ENCODE measurements at regions not wholly inside any gene's neighbourhood (a gene's known extent, or its start where the extent isn't known, plus 50 kb on each side); places are given as distances from the start of the nearest gene placed in this dataset.

- Histone ChIP-seq H3K4me3 (ENCODE audit: low read depth in 1 of 2, low read length in 2 of 2) (no peak overlapping the region), H3K9me3 (ENCODE audit: control insufficient read depth in 2 of 2, insufficient read depth in 1 of 2, low read depth in 1 of 2, low read length in 1 of 2) (no peaks in the 10 kb centered on the region), H3K36me3 (ENCODE audit: control insufficient read depth in 2 of 2, insufficient read depth in 2 of 2, low read length in 1 of 2) (no peaks in the 10 kb centered on the region), H3K4me1 (ENCODE audit: control insufficient read depth in 2 of 2, insufficient read depth in 2 of 2, low read length in 1 of 2) (no peaks in the 10 kb centered on the region), H3K27ac (ENCODE audit: low read depth in 2 of 2, low read length in 1 of 2) (no peak overlapping the region), H3K27me3 (ENCODE audit: control insufficient read depth in 1 of 2, insufficient read depth in 2 of 2, low read length in 2 of 2) (no peaks in the 10 kb centered on the region)
- 80 to 82% methylated on average over 4 of the region's 4 CpGs for WGBS, 2 donors
These were observed 420.4 kb upstream of the ZMIZ1 start for GRCh38 chr10:78648256-78648860.

- H3K9me3 ChIP-seq (ENCODE audit: control insufficient read depth in 2 of 2, insufficient read depth in 1 of 2, low read depth in 1 of 2, low read length in 1 of 2) = no peaks in the 10 kb centered on the region
These were observed 419.3 kb upstream of the ZMIZ1 start for GRCh38 chr10:78649429-78649828.

GRCh38 chr10:78650122-78650521 is 418.6 kb upstream of the ZMIZ1 start:
- Histone ChIP-seq H3K36me3 (ENCODE audit: control insufficient read depth in 2 of 2, insufficient read depth in 2 of 2, low read length in 1 of 2) (no peaks in the 10 kb centered on the region), H3K4me3 (ENCODE audit: low read depth in 1 of 2, low read length in 2 of 2) (no peak overlapping the region), H3K9me3 (ENCODE audit: control insufficient read depth in 2 of 2, insufficient read depth in 1 of 2, low read depth in 1 of 2, low read length in 1 of 2) (no peaks in the 10 kb centered on the region), H3K27ac (ENCODE audit: low read depth in 2 of 2, low read length in 1 of 2) (no peak overlapping the region), H3K27me3 (ENCODE audit: control insufficient read depth in 1 of 2, insufficient read depth in 2 of 2, low read length in 2 of 2) (no peaks in the 10 kb centered on the region), H3K4me1 (ENCODE audit: control insufficient read depth in 2 of 2, insufficient read depth in 2 of 2, low read length in 1 of 2) (no peaks in the 10 kb centered on the region)

More at GRCh38 chr10:78649429-78649828, 419.3 kb upstream of the ZMIZ1 start:
- WGBS, 2 donors = 76 to 77% methylated on average over 2 of the region's 2 CpGs
- Histone ChIP-seq H3K27me3 (ENCODE audit: control insufficient read depth in 1 of 2, insufficient read depth in 2 of 2, low read length in 2 of 2) (no peaks in the 10 kb centered on the region), H3K27ac (ENCODE audit: low read depth in 2 of 2, low read length in 1 of 2) (no peak overlapping the region), H3K4me3 (ENCODE audit: low read depth in 1 of 2, low read length in 2 of 2) (no peak overlapping the region), H3K36me3 (ENCODE audit: control insufficient read depth in 2 of 2, insufficient read depth in 2 of 2, low read length in 1 of 2) (no peaks in the 10 kb centered on the region), H3K4me1 (ENCODE audit: control insufficient read depth in 2 of 2, insufficient read depth in 2 of 2, low read length in 1 of 2) (no peaks in the 10 kb centered on the region)

- no peaks in the 10 kb centered on the region for H3K9me3 ChIP-seq (ENCODE audit: control insufficient read depth in 2 of 2, insufficient read depth in 1 of 2, low read depth in 1 of 2, low read length in 1 of 2)
- 68 to 76% methylated on average over 4 of the region's 4 CpGs for WGBS, 2 donors
These were observed 417.5 kb upstream of the ZMIZ1 start for GRCh38 chr10:78651287-78651686.

GRCh38 chr10:78653555-78653954 is 415.2 kb upstream of the ZMIZ1 start:
- H3K4me3 ChIP-seq (ENCODE audit: low read depth in 1 of 2, low read length in 2 of 2) = no peak overlapping the region
- no peaks in the 10 kb centered on the region for H3K4me1 ChIP-seq (ENCODE audit: control insufficient read depth in 2 of 2, insufficient read depth in 2 of 2, low read length in 1 of 2)
- no peaks in the 10 kb centered on the region for H3K9me3 ChIP-seq (ENCODE audit: control insufficient read depth in 2 of 2, insufficient read depth in 1 of 2, low read depth in 1 of 2, low read length in 1 of 2)
- no peaks in the 10 kb centered on the region for H3K36me3 ChIP-seq (ENCODE audit: control insufficient read depth in 2 of 2, insufficient read depth in 2 of 2, low read length in 1 of 2)
- no peaks in the 10 kb centered on the region for H3K27me3 ChIP-seq (ENCODE audit: control insufficient read depth in 1 of 2, insufficient read depth in 2 of 2, low read length in 2 of 2)
- 88 to 91% methylated on average over 2 of the region's 2 CpGs for WGBS, 2 donors
- H3K27ac ChIP-seq (ENCODE audit: low read depth in 2 of 2, low read length in 1 of 2) = no peak overlapping the region

More at GRCh38 chr10:78651287-78651686, 417.5 kb upstream of the ZMIZ1 start:
- Histone ChIP-seq H3K27me3 (ENCODE audit: control insufficient read depth in 1 of 2, insufficient read depth in 2 of 2, low read length in 2 of 2) (no peaks in the 10 kb centered on the region), H3K36me3 (ENCODE audit: control insufficient read depth in 2 of 2, insufficient read depth in 2 of 2, low read length in 1 of 2) (no peaks in the 10 kb centered on the region), H3K4me3 (ENCODE audit: low read depth in 1 of 2, low read length in 2 of 2) (no peak overlapping the region), H3K4me1 (ENCODE audit: control insufficient read depth in 2 of 2, insufficient read depth in 2 of 2, low read length in 1 of 2) (no peaks in the 10 kb centered on the region), H3K27ac (ENCODE audit: low read depth in 2 of 2, low read length in 1 of 2) (no peak overlapping the region)

GRCh38 chr10:78654047-78654590 is 414.6 kb upstream of the ZMIZ1 start:
- Histone ChIP-seq H3K27ac (ENCODE audit: low read depth in 2 of 2, low read length in 1 of 2) (no peak overlapping the region), H3K4me3 (ENCODE audit: low read depth in 1 of 2, low read length in 2 of 2) (no peak overlapping the region), H3K9me3 (ENCODE audit: control insufficient read depth in 2 of 2, insufficient read depth in 1 of 2, low read depth in 1 of 2, low read length in 1 of 2) (no peaks in the 10 kb centered on the region), H3K4me1 (ENCODE audit: control insufficient read depth in 2 of 2, insufficient read depth in 2 of 2, low read length in 1 of 2) (no peaks in the 10 kb centered on the region), H3K36me3 (ENCODE audit: control insufficient read depth in 2 of 2, insufficient read depth in 2 of 2, low read length in 1 of 2) (no peaks in the 10 kb centered on the region), H3K27me3 (ENCODE audit: control insufficient read depth in 1 of 2, insufficient read depth in 2 of 2, low read length in 2 of 2) (no peaks in the 10 kb centered on the region)
- 61 to 78% methylated on average over 3 of the region's 3 CpGs for WGBS, 2 donors

- H3K9me3 ChIP-seq (ENCODE audit: control insufficient read depth in 2 of 2, insufficient read depth in 1 of 2, low read depth in 1 of 2, low read length in 1 of 2) = no peaks in the 10 kb centered on the region
- 82 to 88% methylated on average over 5 of the region's 5 CpGs for WGBS, 2 donors
- H3K4me3 ChIP-seq (ENCODE audit: low read depth in 1 of 2, low read length in 2 of 2) = no peak overlapping the region
- no peak overlapping the region for H3K27ac ChIP-seq (ENCODE audit: low read depth in 2 of 2, low read length in 1 of 2)
- H3K4me1 ChIP-seq (ENCODE audit: control insufficient read depth in 2 of 2, insufficient read depth in 2 of 2, low read length in 1 of 2) = no peaks in the 10 kb centered on the region
- H3K36me3 ChIP-seq (ENCODE audit: control insufficient read depth in 2 of 2, insufficient read depth in 2 of 2, low read length in 1 of 2) = no peaks in the 10 kb centered on the region
- H3K27me3 ChIP-seq (ENCODE audit: control insufficient read depth in 1 of 2, insufficient read depth in 2 of 2, low read length in 2 of 2) = no peaks in the 10 kb centered on the region
These were observed 412.8 kb upstream of the ZMIZ1 start for GRCh38 chr10:78655979-78656378.

- H3K27ac ChIP-seq (ENCODE audit: low read depth in 2 of 2, low read length in 1 of 2) = no peak overlapping the region
- H3K27me3 ChIP-seq (ENCODE audit: control insufficient read depth in 1 of 2, insufficient read depth in 2 of 2, low read length in 2 of 2) = no peaks in the 10 kb centered on the region
- H3K4me3 ChIP-seq (ENCODE audit: low read depth in 1 of 2, low read length in 2 of 2) = no peak overlapping the region
- H3K36me3 ChIP-seq (ENCODE audit: control insufficient read depth in 2 of 2, insufficient read depth in 2 of 2, low read length in 1 of 2) = no peaks in the 10 kb centered on the region
- no peaks in the 10 kb centered on the region for H3K9me3 ChIP-seq (ENCODE audit: control insufficient read depth in 2 of 2, insufficient read depth in 1 of 2, low read depth in 1 of 2, low read length in 1 of 2)
- WGBS, 2 donors = 69 to 77% methylated on average over 29 of the region's 29 CpGs
- H3K4me1 ChIP-seq (ENCODE audit: control insufficient read depth in 2 of 2, insufficient read depth in 2 of 2, low read length in 1 of 2) = no peaks in the 10 kb centered on the region
These were observed 412.2 kb upstream of the ZMIZ1 start for GRCh38 chr10:78656417-78657162.

GRCh38 chr10:78657163-78657861 is 411.5 kb upstream of the ZMIZ1 start:
- Histone ChIP-seq H3K9me3 (ENCODE audit: control insufficient read depth in 2 of 2, insufficient read depth in 1 of 2, low read depth in 1 of 2, low read length in 1 of 2) (no peaks in the 10 kb centered on the region), H3K36me3 (ENCODE audit: control insufficient read depth in 2 of 2, insufficient read depth in 2 of 2, low read length in 1 of 2) (no peaks in the 10 kb centered on the region), H3K4me1 (ENCODE audit: control insufficient read depth in 2 of 2, insufficient read depth in 2 of 2, low read length in 1 of 2) (no peaks in the 10 kb centered on the region), H3K4me3 (ENCODE audit: low read depth in 1 of 2, low read length in 2 of 2) (no peak overlapping the region), H3K27ac (ENCODE audit: low read depth in 2 of 2, low read length in 1 of 2) (no peak overlapping the region), H3K27me3 (ENCODE audit: control insufficient read depth in 1 of 2, insufficient read depth in 2 of 2, low read length in 2 of 2) (no peaks in the 10 kb centered on the region)
- 55 to 57% methylated on average over 13 of the region's 13 CpGs for WGBS, 2 donors

Data from esophagus (tissue), 2 donors.